ENCODE measurements at regions not wholly inside any gene's neighbourhood (a gene's known extent, or its start where the extent isn't known, plus 50 kb on each side); places are given as distances from the start of the nearest gene placed in this dataset.

DNA sequence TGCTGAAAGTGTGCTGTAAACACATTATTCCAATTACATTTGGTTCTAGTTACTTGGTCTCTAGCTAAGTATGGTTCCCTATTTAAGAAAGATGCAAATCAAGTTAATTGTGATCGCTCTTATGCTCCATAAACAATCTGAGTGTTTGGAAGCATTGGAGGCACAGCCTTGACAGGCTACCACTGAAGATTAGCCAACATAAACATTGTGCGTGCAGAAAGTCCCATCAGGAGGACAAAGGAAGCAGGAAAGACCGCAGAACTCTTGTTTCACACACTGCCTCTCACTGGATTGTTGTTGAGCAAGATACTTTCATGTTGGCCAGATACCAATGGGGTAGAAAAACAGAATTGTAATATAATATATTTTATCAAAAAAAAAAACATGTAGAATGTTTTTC, 814.4 kb downstream of the EFNB2 start:
- Histone ChIP-seq H2AFZ (ENCODE audit: low read length) (no peak overlapping the region), H2BK5ac (ENCODE audit: low read depth, low read length) (no peak overlapping the region), H3K4ac (replicated peaks; ENCODE audit: insufficient read length, low read depth, low read length) (no peak overlapping the region), H4K91ac (replicated peaks; ENCODE audit: insufficient read length, low read length) (no peak overlapping the region), H3K9ac (replicated peaks in 1 of 4; ENCODE audit: extremely low read depth in 1 of 4, low read depth in 3 of 4, low read length in 3 of 4) (no peak overlapping the region), H2BK15ac (ENCODE audit: low read length) (no peak overlapping the region), H3K27ac (ENCODE audit: low read depth, low read length) (no peak overlapping the region), H3K56ac (replicated peaks; ENCODE audit: insufficient read length, low read depth, low read length) (no peak overlapping the region), H4K8ac (ENCODE audit: extremely low read depth, insufficient read depth, low read length) (no peak overlapping the region), H3K18ac (ENCODE audit: extremely low read depth, low read length) (no peak overlapping the region), H3K27me3 (replicated peaks in 1 of 4; ENCODE audit: control insufficient read depth in 3 of 4, extremely low read depth in 1 of 4, insufficient read depth in 3 of 4, low read length in 3 of 4) (no peaks in the 10 kb centered on the region), H3K14ac (ENCODE audit: insufficient read length) (no peak overlapping the region), H3K4me2 (ENCODE audit: insufficient read depth in 1 of 2, low read depth in 2 of 2, low read length in 2 of 2) (no peak overlapping the region), H3K4me1 (replicated peaks in 1 of 4; ENCODE audit: control insufficient read depth in 3 of 4, insufficient read depth in 4 of 4, low read length in 3 of 4) (0 out of 7 replicates have a peak, but pooled peaks cover 0 to 3% (median 0%) of the 10 kb centered on the region in 4 experiments), H4K5ac (ENCODE audit: insufficient read length, low read depth, low read length) (no peak overlapping the region), H2BK20ac (ENCODE audit: low read length) (no peak overlapping the region), H3K9me3 (ENCODE audit: insufficient read depth in 2 of 2, low read depth in 1 of 2, low read length in 1 of 2) (no peaks in the 10 kb centered on the region), H3K79me1 (ENCODE audit: low read depth, low read length) (no peaks in the 10 kb centered on the region), H3K79me2 (ENCODE audit: control insufficient read depth in 1 of 2, insufficient read depth in 2 of 2, low read length in 2 of 2) (no peaks in the 10 kb centered on the region), H3K36me3 (ENCODE audit: control insufficient read depth in 2 of 4, insufficient read depth in 4 of 4, low read length in 3 of 4) (no peaks in the 10 kb centered on the region), H2BK12ac (ENCODE audit: low read depth, low read length) (no peak overlapping the region), H3K23me2 (ENCODE audit: low read depth, low read length) (no peaks in the 10 kb centered on the region), H2BK120ac (replicated peaks; ENCODE audit: low read depth, low read length) (no peak overlapping the region), H2AK5ac (ENCODE audit: low read depth, low read length) (no peak overlapping the region), H4K20me1 (replicated peaks in 1 of 2; ENCODE audit: control insufficient read depth in 1 of 2, insufficient read depth in 2 of 2, low read length in 2 of 2) (no peaks in the 10 kb centered on the region), H3K23ac (ENCODE audit: insufficient read length) (no peak overlapping the region), H3K4me3 (ENCODE audit: extremely low read depth in 1 of 4, insufficient read depth in 2 of 4, low read depth in 3 of 4, low read length in 4 of 4) (no peak overlapping the region)
- FAIRE-seq (no peak), DNase-seq (ENCODE audit: low read depth in 1 of 2, low spot score in 2 of 2) (no peak)
- ChIA-PET CTCF (ENCODE audit: partially characterized antibody) (no interaction called here), POLR2A (ENCODE audit: partially characterized antibody) (no interaction called here)
- no peak for TF ChIP-seq FOSL1 (IDR thresholded peaks at IDR 0.05; ENCODE audit: insufficient read depth, low read depth, low read length)
- TF ChIP-seq SP2 (IDR thresholded peaks at IDR 0.05; ENCODE audit: low read length), result no peak
- no peak for TF ChIP-seq CREB1 (IDR thresholded peaks at IDR 0.05)
- TF ChIP-seq MAX (IDR thresholded peaks at IDR 0.05), result no peak
- no peak for TF ChIP-seq SIRT6 (IDR thresholded peaks at IDR 0.05; ENCODE audit: low read length)
- no peak for TF ChIP-seq POU5F1 (IDR thresholded peaks at IDR 0.05; ENCODE audit: low read depth, low read length)
- no peak for TF ChIP-seq POLR2A (IDR thresholded peaks at IDR 0.05; ENCODE audit: control extremely low read depth in 1 of 2, low read depth in 2 of 2, low read length in 2 of 2)
- no peak for TF ChIP-seq SP1 (IDR thresholded peaks at IDR 0.05; ENCODE audit: low read depth, low read length)
- TF ChIP-seq TAF7 (optimal IDR thresholded peaks at IDR 0.05; ENCODE audit: borderline replicate concordance, low read depth, low read length), result no peak
- TF ChIP-seq CHD1 (IDR thresholded peaks at IDR 0.05; ENCODE audit: low read depth, low read length), result no peak
- TF ChIP-seq CBX5 (IDR thresholded peaks at IDR 0.05; ENCODE audit: low read depth, low read length), result no peak
- 81% methylated on average over 3 of the region's 3 CpGs; no CpG with 5 or more reads in 1 of the 2 experiments for WGBS, 2 experiments (ENCODE audit: extremely low coverage in 1 of 2, insufficient coverage in 1 of 2, insufficient read length in 1 of 2, insufficient replicate concordance in 2 of 2, low coverage in 1 of 2, low lambda C conversion rate in 2 of 2, missing lambda C conversion rate in 1 of 2)
